HUES6 (cell line): ENCODE measurements at regions not wholly inside any gene's neighbourhood (a gene's known extent, or its start where the extent isn't known, plus 50 kb on each side); places are given as distances from the start of the nearest gene placed in this dataset.

Experiments used
- H3K27ac ChIP-seq: 2 replicates; pipeline ENCODE4 v1.7.0; 2013; ENCODE audit warnings: low read depth, mild to moderate bottlenecking, low read length, inconsistent platforms
- H3K27me3 ChIP-seq: 2 replicates; pipeline ENCODE4 v1.6.1; 2013; ENCODE audit warnings: low read length; ENCODE audit not compliant: control insufficient read depth, insufficient read depth
- H3K36me3 ChIP-seq: 2 replicates; pipeline ENCODE4 v1.6.1; 2013; ENCODE audit warnings: low read length; ENCODE audit not compliant: control insufficient read depth, insufficient read depth
- H3K4me1 ChIP-seq: 2 replicates; pipeline ENCODE4 v1.6.1; 2013; ENCODE audit warnings: low read length; ENCODE audit not compliant: control insufficient read depth, insufficient read depth
- H3K4me3 ChIP-seq: 2 replicates; pipeline ENCODE4 v1.5.1; 2013; ENCODE audit warnings: low read depth, low read length
- H3K9ac ChIP-seq: one replicate; pipeline ENCODE4 v1.6.1; 2013; ENCODE audit warnings: mild to moderate bottlenecking, low read length
- H3K9me3 ChIP-seq: 2 replicates; pipeline ENCODE4 v1.6.1; 2013; ENCODE audit warnings: low read depth, low read length; ENCODE audit not compliant: control insufficient read depth, insufficient read depth

GRCh38 chr16:6247150-6247549 is 1085.5 kb upstream of the RBFOX1 start:
- Histone ChIP-seq H3K27ac (no peak overlapping the region), H3K9ac (no peak overlapping the region), H3K9me3 (no peaks in the 10 kb centered on the region), H3K4me1 (peaks cover 9% of the 10 kb centered on the region; the same call in 1 of the 2 replicates), H3K4me3 (no peak overlapping the region), H3K27me3 (no peaks in the 10 kb centered on the region), H3K36me3 (no peaks in the 10 kb centered on the region)

GRCh38 chr16:6246266-6246665 is 1086.4 kb upstream of the RBFOX1 start:
- no peak overlapping the region for H3K27ac ChIP-seq
- no peak overlapping the region for H3K9ac ChIP-seq
- no peaks in the 10 kb centered on the region for H3K36me3 ChIP-seq
- H3K4me1 ChIP-seq = peaks cover 9% of the 10 kb centered on the region; the same call in 1 of the 2 replicates
- no peaks in the 10 kb centered on the region for H3K9me3 ChIP-seq
- no peak overlapping the region for H3K4me3 ChIP-seq
- H3K27me3 ChIP-seq = no peaks in the 10 kb centered on the region

DNA sequence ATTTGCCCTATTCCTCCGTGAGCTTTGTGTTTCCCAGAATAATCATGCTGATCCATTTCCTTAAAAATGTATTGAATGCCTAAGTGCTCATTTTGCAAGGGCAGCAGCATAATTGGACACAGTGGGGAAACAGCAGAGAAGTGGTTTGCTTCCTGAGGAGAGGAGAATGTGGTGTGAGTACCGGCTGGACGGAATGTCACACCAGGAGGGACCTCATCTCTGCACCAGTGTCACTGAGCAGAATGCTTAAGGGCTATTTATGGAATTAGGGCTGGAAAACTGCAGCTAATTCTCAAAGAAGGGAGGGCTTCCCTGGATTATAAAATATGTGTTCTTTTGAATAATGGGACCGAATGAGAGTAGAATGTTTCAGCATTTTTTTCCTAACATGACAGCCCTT is 1100.6 kb upstream of the RBFOX1 start:
- H3K4me1 ChIP-seq = peaks cover 3% of the 10 kb centered on the region; the same call in 1 of the 2 replicates
- no peak overlapping the region for H3K4me3 ChIP-seq
- H3K27me3 ChIP-seq = no peaks in the 10 kb centered on the region
- H3K36me3 ChIP-seq = no peaks in the 10 kb centered on the region
- H3K9ac ChIP-seq = no peak overlapping the region
- no peak overlapping the region for H3K27ac ChIP-seq
- H3K9me3 ChIP-seq = 0 out of 2 replicates have a peak, but pooled peaks cover 4% of the 10 kb centered on the region

GRCh38 chr16:6231398-6231797 is 1101.2 kb upstream of the RBFOX1 start:
- Histone ChIP-seq H3K27me3 (no peaks in the 10 kb centered on the region), H3K9ac (no peak overlapping the region), H3K36me3 (no peaks in the 10 kb centered on the region), H3K4me1 (peaks cover 3% of the 10 kb centered on the region; the same call in 1 of the 2 replicates), H3K9me3 (0 out of 2 replicates have a peak, but pooled peaks cover 4% of the 10 kb centered on the region), H3K4me3 (no peak overlapping the region), H3K27ac (no peak overlapping the region)

DNA sequence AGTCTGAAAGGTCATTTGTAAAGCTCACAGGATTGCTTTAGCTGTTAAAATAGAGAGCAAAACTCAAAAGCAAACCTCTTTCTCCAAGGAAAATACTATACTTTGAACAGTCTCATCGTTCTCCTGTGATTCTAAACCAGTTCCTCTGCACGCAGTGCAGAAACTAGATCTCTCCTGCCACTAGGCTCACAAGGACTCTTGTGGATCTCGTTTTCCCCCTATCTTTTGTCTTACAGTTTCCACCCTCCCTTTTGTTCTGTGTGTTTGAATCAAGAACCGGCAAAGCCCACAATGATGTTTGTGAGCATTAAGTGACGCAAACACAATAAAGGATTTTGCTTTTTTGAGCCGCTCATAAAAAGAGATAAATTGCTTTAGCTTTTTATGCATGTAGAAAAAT is 1103.5 kb upstream of the RBFOX1 start:
- peaks cover 3% of the 10 kb centered on the region; the same call in 1 of the 2 replicates for H3K4me1 ChIP-seq
- H3K27me3 ChIP-seq = no peaks in the 10 kb centered on the region
- H3K9ac ChIP-seq = no peak overlapping the region

GRCh38 chr16:6218855-6219254 is 1113.8 kb upstream of the RBFOX1 start:
- Histone ChIP-seq H3K9me3 (no peaks in the 10 kb centered on the region), H3K27me3 (0 out of 2 replicates have a peak, but pooled peaks cover 3% of the 10 kb centered on the region), H3K4me1 (peaks cover 21% of the 10 kb centered on the region; the same call in 1 of the 2 replicates), H3K9ac (no peak overlapping the region), H3K36me3 (no peaks in the 10 kb centered on the region), H3K27ac (no peak overlapping the region), H3K4me3 (no peak overlapping the region)

More for the DNA sequence above, 1103.5 kb upstream of the RBFOX1 start:
- Histone ChIP-seq H3K4me3 (no peak overlapping the region), H3K27ac (no peak overlapping the region), H3K36me3 (no peaks in the 10 kb centered on the region), H3K9me3 (0 out of 2 replicates have a peak, but pooled peaks cover 4% of the 10 kb centered on the region)

DNA sequence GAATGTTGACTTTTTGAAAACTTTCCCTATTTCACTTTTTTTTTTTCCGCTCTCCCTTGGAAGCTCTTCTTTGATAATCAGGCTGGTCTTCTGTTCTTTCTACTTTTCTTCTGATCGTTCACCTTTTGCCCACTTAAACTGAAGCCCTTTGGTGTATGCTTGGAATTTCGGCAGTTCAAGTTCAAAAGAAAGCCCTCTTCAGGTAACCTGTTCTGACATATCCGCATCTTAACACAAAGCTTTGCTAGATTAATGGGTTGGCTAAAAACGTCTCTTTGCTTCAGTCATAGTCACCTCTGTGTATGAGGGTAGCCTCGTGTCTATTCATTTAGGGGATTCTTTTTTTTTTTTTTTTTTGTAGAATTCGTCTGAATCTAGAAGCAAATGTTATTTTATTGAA is 1115.8 kb upstream of the RBFOX1 start:
- no peaks in the 10 kb centered on the region for H3K9me3 ChIP-seq
- no peak overlapping the region for H3K4me3 ChIP-seq
- H3K27me3 ChIP-seq = 0 out of 2 replicates have a peak, but pooled peaks cover 3% of the 10 kb centered on the region
- H3K36me3 ChIP-seq = no peaks in the 10 kb centered on the region
- H3K27ac ChIP-seq = no peak overlapping the region
- no peak overlapping the region for H3K9ac ChIP-seq
- peaks cover 21% of the 10 kb centered on the region; the same call in 1 of the 2 replicates for H3K4me1 ChIP-seq

DNA sequence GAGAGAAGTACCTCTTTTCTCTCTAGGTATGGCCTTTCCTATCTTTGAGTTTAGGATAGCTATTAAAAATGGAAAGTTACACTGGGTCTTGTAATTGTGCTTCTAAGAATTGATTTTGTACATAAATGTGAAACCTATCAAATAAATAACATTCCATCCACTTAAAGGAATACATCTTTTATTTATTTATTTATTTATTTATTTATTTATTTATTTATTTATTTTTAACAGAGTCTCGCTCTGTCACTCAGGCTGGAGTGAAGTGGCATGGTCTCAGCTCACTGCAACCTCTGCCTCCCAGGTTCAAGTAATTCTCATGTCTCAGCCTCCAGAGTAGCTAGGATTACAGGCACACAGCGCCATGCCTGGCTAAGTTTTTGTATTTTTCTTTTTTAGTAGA is 1114.0 kb upstream of the EEF2KMT start:
- Histone ChIP-seq H3K36me3 (no peaks in the 10 kb centered on the region), H3K27ac (no peak overlapping the region), H3K4me1 (peaks cover 17% of the 10 kb centered on the region; the same call in 1 of the 2 replicates), H3K27me3 (0 out of 2 replicates have a peak, but pooled peaks cover 3% of the 10 kb centered on the region), H3K9me3 (no peaks in the 10 kb centered on the region), H3K4me3 (no peak overlapping the region), H3K9ac (no peak overlapping the region)

DNA sequence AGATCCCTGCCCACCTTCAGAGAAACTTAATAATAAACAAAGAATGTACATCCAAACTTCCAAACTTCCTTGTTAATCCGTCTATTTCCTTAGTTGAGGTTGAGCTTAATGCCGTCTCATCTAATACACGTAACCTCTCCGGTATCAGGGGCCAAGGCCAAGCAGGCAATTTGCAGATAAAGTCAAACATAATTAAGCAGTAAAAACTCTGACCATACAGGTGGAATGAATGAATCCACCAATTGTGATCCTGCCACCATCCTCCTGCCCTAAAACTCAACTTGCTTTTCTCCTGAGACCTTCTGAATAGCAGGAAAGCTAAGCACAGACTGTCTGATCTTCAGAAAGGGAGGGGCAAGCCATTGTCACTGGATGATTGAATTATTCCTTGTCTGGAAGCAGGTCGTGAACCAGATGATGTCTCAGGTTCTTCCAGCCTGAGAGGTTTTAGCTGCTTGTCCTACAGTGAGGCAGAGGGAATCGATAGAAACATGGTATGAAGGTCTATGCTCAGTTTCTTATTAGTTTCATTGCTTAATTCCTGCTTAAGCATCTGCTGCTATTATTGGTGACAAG is 1111.8 kb upstream of the EEF2KMT start:
- Histone ChIP-seq H3K4me1 (peaks cover 12% of the 10 kb centered on the region), H3K36me3 (no peaks in the 10 kb centered on the region), H3K4me3 (no peak overlapping the region), H3K9ac (no peak overlapping the region), H3K27ac (no peak overlapping the region), H3K9me3 (no peaks in the 10 kb centered on the region), H3K27me3 (no peaks in the 10 kb centered on the region)

DNA sequence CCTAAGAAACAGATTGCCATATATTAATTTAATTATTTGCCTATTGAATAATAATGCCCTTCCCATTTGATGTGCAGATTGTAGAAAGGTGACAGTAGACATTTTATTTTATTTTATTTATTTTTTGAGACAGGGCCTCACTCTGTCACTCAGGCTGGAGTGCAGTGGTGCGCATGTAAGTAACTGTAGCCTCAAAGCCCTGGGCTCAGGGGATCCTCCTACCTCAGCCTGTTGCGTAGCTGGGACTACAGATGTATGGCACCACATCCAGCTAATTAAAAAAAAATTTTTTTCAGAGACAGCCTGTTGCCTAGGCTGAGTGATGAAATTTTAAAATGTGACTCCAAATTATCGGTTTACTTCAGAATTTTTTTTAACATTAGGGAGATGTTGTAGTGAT is 1110.0 kb upstream of the EEF2KMT start:
- Histone ChIP-seq H3K4me3 (no peak overlapping the region), H3K36me3 (no peaks in the 10 kb centered on the region), H3K9ac (no peak overlapping the region), H3K27ac (no peak overlapping the region), H3K27me3 (no peaks in the 10 kb centered on the region), H3K4me1 (peaks cover 12% of the 10 kb centered on the region), H3K9me3 (no peaks in the 10 kb centered on the region)

GRCh38 chr16:6207124-6207523 is 1109.5 kb upstream of the EEF2KMT start:
- no peak overlapping the region for H3K9ac ChIP-seq
- no peaks in the 10 kb centered on the region for H3K36me3 ChIP-seq
- no peak overlapping the region for H3K4me3 ChIP-seq
- H3K4me1 ChIP-seq = peaks cover 12% of the 10 kb centered on the region
- H3K9me3 ChIP-seq = no peaks in the 10 kb centered on the region
- H3K27me3 ChIP-seq = no peaks in the 10 kb centered on the region
- H3K27ac ChIP-seq = no peak overlapping the region
